ENCODE measurements at regions not wholly inside any gene's neighbourhood (a gene's known extent, or its start where the extent isn't known, plus 50 kb on each side); places are given as distances from the start of the nearest gene placed in this dataset.

DNA sequence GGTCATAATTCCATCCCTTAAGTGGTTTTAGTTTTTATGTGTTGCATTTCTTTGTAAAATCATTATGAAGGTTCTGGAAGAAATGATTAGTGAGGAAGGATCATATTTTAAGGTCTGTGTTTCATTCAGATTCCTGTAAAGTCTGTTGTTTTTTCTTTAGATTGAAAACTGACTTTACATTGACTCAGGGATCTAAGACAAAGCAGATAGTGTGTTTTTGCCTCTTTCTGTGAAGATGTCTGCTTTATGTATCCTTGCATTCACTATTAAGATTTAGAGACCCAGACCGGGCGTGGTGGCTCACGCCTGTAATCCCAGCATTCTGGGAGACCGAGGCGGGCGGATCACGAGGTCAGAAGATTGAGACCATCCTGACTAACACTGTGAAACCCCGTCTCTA, 225.7 kb downstream of the SAMD5 start:
- TF ChIP-seq, protein P1, sequence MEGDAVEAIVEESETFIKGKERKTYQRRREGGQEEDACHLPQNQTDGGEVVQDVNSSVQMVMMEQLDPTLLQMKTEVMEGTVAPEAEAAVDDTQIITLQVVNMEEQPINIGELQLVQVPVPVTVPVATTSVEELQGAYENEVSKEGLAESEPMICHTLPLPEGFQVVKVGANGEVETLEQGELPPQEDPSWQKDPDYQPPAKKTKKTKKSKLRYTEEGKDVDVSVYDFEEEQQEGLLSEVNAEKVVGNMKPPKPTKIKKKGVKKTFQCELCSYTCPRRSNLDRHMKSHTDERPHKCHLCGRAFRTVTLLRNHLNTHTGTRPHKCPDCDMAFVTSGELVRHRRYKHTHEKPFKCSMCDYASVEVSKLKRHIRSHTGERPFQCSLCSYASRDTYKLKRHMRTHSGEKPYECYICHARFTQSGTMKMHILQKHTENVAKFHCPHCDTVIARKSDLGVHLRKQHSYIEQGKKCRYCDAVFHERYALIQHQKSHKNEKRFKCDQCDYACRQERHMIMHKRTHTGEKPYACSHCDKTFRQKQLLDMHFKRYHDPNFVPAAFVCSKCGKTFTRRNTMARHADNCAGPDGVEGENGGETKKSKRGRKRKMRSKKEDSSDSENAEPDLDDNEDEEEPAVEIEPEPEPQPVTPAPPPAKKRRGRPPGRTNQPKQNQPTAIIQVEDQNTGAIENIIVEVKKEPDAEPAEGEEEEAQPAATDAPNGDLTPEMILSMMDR (conservative IDR thresholded peaks at IDR 0.05 in 1 of 2, IDR thresholded peaks at IDR 0.05 in 1 of 2; ENCODE audit: extremely low read depth in 1 of 2, insufficient read depth in 1 of 2, low read depth in 1 of 2, low read length in 2 of 2), result no peak
- no peak for TF ChIP-seq EZH2 (IDR thresholded peaks at IDR 0.05; ENCODE audit: borderline replicate concordance, low read length)

All from mammary epithelial cell (primary cell).